SK-N-SH treated with all-trans-retinoic acid at 6 μM for 48 hours (cell line): ENCODE measurements at regions not wholly inside any gene's neighbourhood (a gene's known extent, or its start where the extent isn't known, plus 50 kb on each side); places are given as distances from the start of the nearest gene placed in this dataset.

ENCODE experiments used
- ATAC-seq: fragments of 200-7000 bp; cut with Tn5 transposase; 3 replicates; pipeline ENCODE4 v1.9.1; 2020; ENCODE audit warnings: mild to moderate bottlenecking, moderate library complexity
- ARNTL ChIP-seq: fragments of 450-650 bp; formaldehyde crosslinking; IDR thresholded peaks from 2 replicates; pipeline ENCODE4 v1.5.0; 2020; ENCODE audit warnings: low read depth, mild to moderate bottlenecking, moderate library complexity, borderline replicate concordance
- BACH2 ChIP-seq: fragments of 250-450 bp; sonication (Bioruptor Pico); IDR thresholded peaks from 2 replicates; pipeline ENCODE4 v1.9.0; 2021; ENCODE audit warnings: mild to moderate bottlenecking, borderline replicate concordance
- CREB5 ChIP-seq: fragments of 250-450 bp; sonication (Bioruptor Pico); IDR thresholded peaks from 2 replicates; pipeline ENCODE4 v1.5.1; 2020; ENCODE audit warnings: low read depth, mild to moderate bottlenecking, moderate library complexity
- CSDC2 ChIP-seq: fragments of 250-450 bp; sonication (Bioruptor Pico); IDR thresholded peaks from 2 replicates; pipeline ENCODE4 v1.5.0; 2020; ENCODE audit warnings: mild to moderate bottlenecking, moderate library complexity
- CSRNP3 ChIP-seq: fragments of 250-450 bp; sonication (Bioruptor Pico); IDR thresholded peaks from 2 replicates; pipeline ENCODE4 v1.5.1; 2021; ENCODE audit warnings: mild to moderate bottlenecking, moderate library complexity
- ESRRG ChIP-seq: fragments of 250-450 bp; sonication (Bioruptor Pico); IDR thresholded peaks from 2 replicates; pipeline ENCODE4 v1.6.1; 2021; ENCODE audit warnings: mild to moderate bottlenecking
- GLIS3 ChIP-seq: fragments of 250-450 bp; sonication (Bioruptor Pico); IDR thresholded peaks from 2 replicates; pipeline ENCODE4 v1.5.0; 2020; ENCODE audit warnings: mild to moderate bottlenecking, moderate library complexity
- ISL1 ChIP-seq: fragments of 250-450 bp; sonication (Bioruptor Pico); IDR thresholded peaks from 2 replicates; pipeline ENCODE4 v2.1.2; 2022; ENCODE audit warnings: mild to moderate bottlenecking, moderate library complexity
- OSR1 ChIP-seq: fragments of 250-450 bp; sonication (Bioruptor Pico); IDR thresholded peaks from 2 replicates; pipeline ENCODE4 v1.8.0; 2022; ENCODE audit warnings: moderate library complexity, mild to moderate bottlenecking, inconsistent platforms
- PATZ1 ChIP-seq: fragments of 250-450 bp; sonication (Bioruptor Pico); IDR thresholded peaks from 2 replicates; pipeline ENCODE4 v1.8.0; 2020; ENCODE audit warnings: mild to moderate bottlenecking, moderate library complexity, borderline replicate concordance
- PPARA ChIP-seq: fragments of 250-450 bp; sonication (Bioruptor Pico); IDR thresholded peaks from 2 replicates; pipeline ENCODE4 v1.5.0; 2020; ENCODE audit warnings: mild to moderate bottlenecking, borderline replicate concordance
- RARB ChIP-seq: fragments of 250-450 bp; sonication (Bioruptor Pico); IDR thresholded peaks from 2 replicates; pipeline ENCODE4 v1.8.0; 2021; ENCODE audit warnings: mild to moderate bottlenecking, moderate library complexity
- SNAI2 ChIP-seq: fragments of 250-450 bp; sonication (Bioruptor Pico); IDR thresholded peaks from 2 replicates; pipeline ENCODE4 v1.5.0; 2020; ENCODE audit warnings: mild to moderate bottlenecking, moderate library complexity
- TCF4 ChIP-seq: fragments of 250-450 bp; sonication (Bioruptor Pico); IDR thresholded peaks from 2 replicates; pipeline ENCODE4 v1.8.0; 2021; ENCODE audit warnings: mild to moderate bottlenecking, moderate library complexity, borderline replicate concordance
- TOX ChIP-seq: fragments of 250-450 bp; sonication (Bioruptor Pico); IDR thresholded peaks from 2 replicates; pipeline ENCODE4 v1.8.0; 2021; ENCODE audit warnings: mild to moderate bottlenecking, moderate library complexity, borderline replicate concordance
- ZC3H10 ChIP-seq: fragments of 250-450 bp; sonication (Bioruptor Pico); IDR thresholded peaks from 2 replicates; pipeline ENCODE4 v1.5.1; 2021; ENCODE audit warnings: mild to moderate bottlenecking, moderate library complexity
- ZFP3 ChIP-seq: fragments of 250-450 bp; sonication (Bioruptor Pico); IDR thresholded peaks from 2 replicates; pipeline ENCODE4 v1.5.0; 2020; ENCODE audit warnings: mild to moderate bottlenecking, moderate library complexity
- ZFP30 ChIP-seq: fragments of 450-650 bp; formaldehyde crosslinking; IDR thresholded peaks from 2 replicates; pipeline ENCODE4 v1.5.0; 2022; ENCODE audit warnings: mild to moderate bottlenecking, moderate library complexity
- ZNF565 ChIP-seq: fragments of 450-650 bp; formaldehyde crosslinking; conservative IDR thresholded peaks from 2 replicates; pipeline ENCODE4 v1.5.0; 2020; ENCODE audit warnings: low read depth, mild to moderate bottlenecking, moderate library complexity
- ZNF70 ChIP-seq: fragments of 450-650 bp; formaldehyde crosslinking; IDR thresholded peaks from 2 replicates; pipeline ENCODE4 v1.5.0; 2020; ENCODE audit warnings: mild to moderate bottlenecking, moderate library complexity
- ZNF8 ChIP-seq: fragments of 450-650 bp; formaldehyde crosslinking; IDR thresholded peaks from 2 replicates; pipeline ENCODE4 v1.5.0; 2020; ENCODE audit warnings: mild to moderate bottlenecking, moderate library complexity
- TF ChIP-seq, protein P1 (sequence below): fragments of 250-450 bp; sonication (Bioruptor Pico); IDR thresholded peaks from 2 replicates; pipeline ENCODE4 v1.8.0; 2021; ENCODE audit warnings: low read depth, mild to moderate bottlenecking, moderate library complexity, borderline replicate concordance

GRCh38 chr1:218502383-218502782, 157.2 kb downstream of the TGFB2 start:
- TF ChIP-seq ARNTL (CRISPR knock-in tag) (no peak), GLIS3 (CRISPR knock-in tag) (no peak), ZNF70 (CRISPR knock-in tag) (no peak), TOX (CRISPR knock-in tag) (no peak), ISL1 (no peak), PATZ1 (CRISPR knock-in tag) (no peak), CSRNP3 (CRISPR knock-in tag) (no peak), PPARA (CRISPR knock-in tag) (no peak), ZNF565 (CRISPR knock-in tag) (no peak), SNAI2 (CRISPR knock-in tag) (no peak), ZC3H10 (CRISPR knock-in tag) (no peak), RARB (CRISPR knock-in tag) (no peak), OSR1 (CRISPR knock-in tag) (no peak), TCF4 (no peak)
- ATAC-seq = no peak

GRCh38 chr1:218503102-218503501, 158.0 kb downstream of the TGFB2 start:
- no peak for ATAC-seq
- TF ChIP-seq ZFP3 (CRISPR knock-in tag) (no peak), ESRRG (no peak), ZFP30 (CRISPR knock-in tag) (no peak), ISL1 (no peak), TCF4 (no peak), CREB5 (no peak), RARB (CRISPR knock-in tag) (no peak), TOX (CRISPR knock-in tag) (no peak), CSRNP3 (CRISPR knock-in tag) (no peak), PPARA (CRISPR knock-in tag) (no peak), ZNF8 (CRISPR knock-in tag) (no peak), BACH2 (no peak), ZNF565 (CRISPR knock-in tag) (no peak)
- TF ChIP-seq, protein P1, sequence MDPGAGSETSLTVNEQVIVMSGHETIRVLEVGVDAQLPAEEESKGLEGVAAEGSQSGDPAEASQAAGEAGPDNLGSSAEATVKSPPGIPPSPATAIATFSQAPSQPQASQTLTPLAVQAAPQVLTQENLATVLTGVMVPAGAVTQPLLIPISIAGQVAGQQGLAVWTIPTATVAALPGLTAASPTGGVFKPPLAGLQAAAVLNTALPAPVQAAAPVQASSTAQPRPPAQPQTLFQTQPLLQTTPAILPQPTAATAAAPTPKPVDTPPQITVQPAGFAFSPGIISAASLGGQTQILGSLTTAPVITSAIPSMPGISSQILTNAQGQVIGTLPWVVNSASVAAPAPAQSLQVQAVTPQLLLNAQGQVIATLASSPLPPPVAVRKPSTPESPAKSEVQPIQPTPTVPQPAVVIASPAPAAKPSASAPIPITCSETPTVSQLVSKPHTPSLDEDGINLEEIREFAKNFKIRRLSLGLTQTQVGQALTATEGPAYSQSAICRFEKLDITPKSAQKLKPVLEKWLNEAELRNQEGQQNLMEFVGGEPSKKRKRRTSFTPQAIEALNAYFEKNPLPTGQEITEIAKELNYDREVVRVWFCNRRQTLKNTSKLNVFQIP (CRISPR knock-in tag) = no peak

DNA sequence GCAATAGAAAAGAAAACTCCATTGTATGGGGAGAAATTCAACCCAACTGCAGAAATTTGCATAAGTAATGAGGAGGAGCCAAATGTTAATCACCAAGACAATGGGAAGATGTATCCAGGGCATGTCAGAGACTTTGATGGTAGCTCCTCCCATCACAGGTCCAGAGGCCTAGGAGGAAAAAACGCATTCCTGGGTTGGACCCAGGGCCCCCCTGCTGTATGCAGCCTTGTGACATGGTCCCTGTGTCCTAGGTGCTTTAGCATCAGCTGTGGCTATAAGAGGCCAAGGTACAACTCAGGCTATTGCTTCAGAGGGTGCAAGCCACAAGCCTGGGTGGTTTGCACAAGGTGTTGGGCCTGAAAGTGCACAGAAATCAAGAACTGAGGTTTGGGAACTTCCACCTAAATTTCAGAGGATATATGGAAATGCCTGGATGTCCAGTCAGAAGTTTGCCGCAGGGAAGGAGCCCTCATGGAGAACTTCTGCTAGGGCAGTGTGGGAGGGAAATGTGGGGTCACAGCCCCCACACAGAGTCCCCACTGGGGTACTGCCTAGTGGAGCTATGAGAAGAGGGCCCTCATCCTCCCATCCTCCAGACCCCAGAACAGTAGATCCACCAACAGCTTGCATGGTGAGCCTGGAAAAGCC, 162.3 kb downstream of the TGFB2 start:
- TF ChIP-seq TOX (CRISPR knock-in tag) = no peak
- TF ChIP-seq CSDC2 (CRISPR knock-in tag) = no peak
- TF ChIP-seq ZC3H10 (CRISPR knock-in tag) = no peak
- no peak for TF ChIP-seq SNAI2 (CRISPR knock-in tag)
- TF ChIP-seq ZNF70 (CRISPR knock-in tag) = no peak
- TF ChIP-seq RARB (CRISPR knock-in tag) = no peak
- ATAC-seq = no peak
